Sigmoid colon (tissue), 6 donors: ENCODE measurements at regions not wholly inside any gene's neighbourhood (a gene's known extent, or its start where the extent isn't known, plus 50 kb on each side); places are given as distances from the start of the nearest gene placed in this dataset.
"Not testable (repeated sequence)": the region's sequence is repeated elsewhere in the genome, so short reads cannot be mapped to it uniquely, and the experiment has no call there.

Experiments used
- DNase-seq: peaks from one replicate; pipeline ENCODE4 v3.0.0-alpha.2; 2019
- H3K27ac ChIP-seq, 4 donors: fragments of 200-600 bp; sonication (generic); one replicate each; pipeline ENCODE4 v1.5.1; 2016 to 2019; ENCODE audit warnings: mild to moderate bottlenecking in 1 of 4
- H3K27me3 ChIP-seq, 3 donors: fragments of 200-600 bp; sonication (generic); one replicate each; pipeline ENCODE4 v1.5.1; 2019; ENCODE audit warnings: mild to moderate bottlenecking in 1 of 3
- H3K36me3 ChIP-seq, 4 donors: fragments of 200-600 bp; sonication (generic); one replicate each; pipeline ENCODE4 v1.5.1; 2016 to 2019
- H3K4me1 ChIP-seq, 4 donors: fragments of 200-600 bp; sonication (generic); one replicate each; pipeline ENCODE4 v1.5.1; 2017 to 2019
- H3K4me3 ChIP-seq, 4 donors: fragments of 200-600 bp; sonication (generic); one replicate each; pipeline ENCODE4 v1.5.1; 2017 to 2019; ENCODE audit warnings: mild to moderate bottlenecking in 2 of 4, moderate library complexity in 1 of 4
- H3K9me3 ChIP-seq, 4 donors: fragments of 200-600 bp in 3 of 4; sonication (generic) in 3 of 4; one replicate each; pipeline versions ENCODE4 v1.5.1 to v1.6.1; 2013 to 2019
- EP300 ChIP-seq, 4 donors: sonication (generic); formaldehyde crosslinking; IDR thresholded peaks; one replicate each; pipeline ENCODE4 v1.6.1; 2017; ENCODE audit warnings: antibody characterized with exemption in 4 of 4
- POLR2A ChIP-seq, 2 donors: fragments of 450-650 bp; IDR thresholded peaks; one replicate each; pipeline ENCODE4 v1.6.1; 2016; ENCODE audit warnings: antibody characterized with exemption in 2 of 2, mild to moderate bottlenecking in 2 of 2, moderate library complexity in 2 of 2
- POLR2AphosphoS5 ChIP-seq, 4 donors: sonication (generic); formaldehyde crosslinking; IDR thresholded peaks; one replicate each; pipeline ENCODE4 v1.6.1; 2017; ENCODE audit warnings: antibody characterized with exemption in 4 of 4
- WGBS, 2 donors: extraction: QIAGEN DNeasy Blood & Tissue Kit; methylation state at CpG; one replicate each; pipeline ENCODE4 v1.1.7; 2013; 5-methylcytosine and 5-hydroxymethylcytosine counted together
- intact Hi-C: fragments of 100-400 bp; cut with DNase I; formaldehyde crosslinking; loops from one replicate; pipeline ENCODE4 v1.15.1; 2023
- TF ChIP-seq, protein P1 (sequence below), 4 experiments: fragments of 450-650 bp in 3 of 4; fragments of 200-600 bp in 1 of 4; IDR thresholded peaks; one replicate each; pipeline ENCODE4 v1.5.1; 2016 to 2019; ENCODE audit warnings: antibody characterized with exemption in 4 of 4, mild to moderate bottlenecking in 3 of 4, moderate library complexity in 2 of 4
- donor health status: healthy with polysubstance abuse.
- donor health status: healthy.

DNA sequence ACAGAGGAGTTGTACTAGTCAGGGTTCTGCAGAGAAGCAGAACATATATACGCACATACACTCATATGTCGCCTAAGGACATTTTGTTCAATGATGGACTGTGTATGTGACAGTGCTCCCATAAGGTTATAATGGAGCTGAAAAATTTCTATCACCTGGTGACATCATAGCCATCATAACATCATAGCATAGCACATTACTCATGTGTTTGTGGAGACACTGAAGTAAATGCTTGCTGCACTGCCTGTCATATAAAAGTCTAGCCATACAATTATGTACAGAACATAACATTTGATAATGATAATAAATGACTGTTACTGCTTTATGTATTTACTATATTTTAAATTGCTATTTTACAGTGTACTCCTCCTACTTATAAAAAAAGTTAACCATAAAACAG, 83.1 kb downstream of the TSN start:
- TF ChIP-seq, protein P1, sequence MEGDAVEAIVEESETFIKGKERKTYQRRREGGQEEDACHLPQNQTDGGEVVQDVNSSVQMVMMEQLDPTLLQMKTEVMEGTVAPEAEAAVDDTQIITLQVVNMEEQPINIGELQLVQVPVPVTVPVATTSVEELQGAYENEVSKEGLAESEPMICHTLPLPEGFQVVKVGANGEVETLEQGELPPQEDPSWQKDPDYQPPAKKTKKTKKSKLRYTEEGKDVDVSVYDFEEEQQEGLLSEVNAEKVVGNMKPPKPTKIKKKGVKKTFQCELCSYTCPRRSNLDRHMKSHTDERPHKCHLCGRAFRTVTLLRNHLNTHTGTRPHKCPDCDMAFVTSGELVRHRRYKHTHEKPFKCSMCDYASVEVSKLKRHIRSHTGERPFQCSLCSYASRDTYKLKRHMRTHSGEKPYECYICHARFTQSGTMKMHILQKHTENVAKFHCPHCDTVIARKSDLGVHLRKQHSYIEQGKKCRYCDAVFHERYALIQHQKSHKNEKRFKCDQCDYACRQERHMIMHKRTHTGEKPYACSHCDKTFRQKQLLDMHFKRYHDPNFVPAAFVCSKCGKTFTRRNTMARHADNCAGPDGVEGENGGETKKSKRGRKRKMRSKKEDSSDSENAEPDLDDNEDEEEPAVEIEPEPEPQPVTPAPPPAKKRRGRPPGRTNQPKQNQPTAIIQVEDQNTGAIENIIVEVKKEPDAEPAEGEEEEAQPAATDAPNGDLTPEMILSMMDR (IDR thresholded peaks at IDR 0.05): no peak
- no peak for TF ChIP-seq EP300 (IDR thresholded peaks at IDR 0.05)
- H3K27me3 ChIP-seq: peaks cover 0 to 3% (median 0%) of the 10 kb centered on the region in 3 donors
- no peak overlapping the region for H3K4me3 ChIP-seq
- H3K27ac ChIP-seq: no peak overlapping the region
- intact Hi-C loops: no loop called here
- H3K36me3 ChIP-seq: no peaks in the 10 kb centered on the region
- no peaks in the 10 kb centered on the region for H3K4me1 ChIP-seq
- 26 to 70% methylated on average over 2 of the region's 2 CpGs for WGBS, 2 donors
- no peaks in the 10 kb centered on the region for H3K9me3 ChIP-seq
- DNase-seq: no peak

DNA sequence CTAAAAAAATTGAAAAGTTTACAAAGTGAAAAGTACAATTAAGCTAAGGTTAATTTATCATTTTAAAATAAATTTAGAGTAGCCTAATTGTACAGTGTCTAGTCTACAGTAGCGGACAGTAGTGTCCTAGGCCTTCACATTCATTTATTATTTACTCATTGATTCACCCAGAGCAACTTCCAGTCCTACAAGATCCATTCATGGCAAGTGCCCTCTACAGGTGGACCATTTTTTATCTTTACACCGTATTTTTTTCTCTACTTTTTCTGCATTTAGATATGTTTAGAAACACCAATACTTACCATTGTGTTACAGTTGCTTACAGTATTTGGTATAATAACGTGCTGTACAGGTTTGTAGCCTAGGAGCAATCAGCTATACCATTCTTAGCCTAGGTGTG, 84.1 kb downstream of the TSN start:
- Histone ChIP-seq H3K4me3 (no peak overlapping the region), H3K27ac (no peak overlapping the region), H3K4me1 (no peaks in the 10 kb centered on the region), H3K9me3 (no peaks in the 10 kb centered on the region), H3K27me3 (peaks cover 0 to 3% (median 0%) of the 10 kb centered on the region in 3 donors), H3K36me3 (no peaks in the 10 kb centered on the region)
- TF ChIP-seq POLR2AphosphoS5 (IDR thresholded peaks at IDR 0.05): no peak
- TF ChIP-seq POLR2A (IDR thresholded peaks at IDR 0.05): no peak
- TF ChIP-seq, protein P1 (IDR thresholded peaks at IDR 0.05): no peak
- TF ChIP-seq EP300 (IDR thresholded peaks at IDR 0.05): no peak
- intact Hi-C loops: no loop called here
- 86 to 90% methylated on average over 3 of the region's 3 CpGs for WGBS, 2 donors
- no peak for DNase-seq

GRCh38 chr2:121849236-121849635, 93.8 kb downstream of the TSN start:
- WGBS, 2 donors: 71 to 75% methylated on average over 2 of the region's 2 CpGs
- TF ChIP-seq EP300 (IDR thresholded peaks at IDR 0.05) (no peak), POLR2A (IDR thresholded peaks at IDR 0.05) (no peak), POLR2AphosphoS5 (IDR thresholded peaks at IDR 0.05) (no peak)
- TF ChIP-seq, protein P1 (IDR thresholded peaks at IDR 0.05): no peak
- Histone ChIP-seq H3K4me1 (no peaks in the 10 kb centered on the region), H3K27ac (no peak overlapping the region), H3K4me3 (no peak overlapping the region), H3K36me3 (no peaks in the 10 kb centered on the region), H3K9me3 (no peaks in the 10 kb centered on the region), H3K27me3 (no peaks in the 10 kb centered on the region)
- DNase-seq: no peak
- intact Hi-C loops: no loop called here

GRCh38 chr2:121853149-121853548, 97.7 kb downstream of the TSN start:
- 84 to 89% methylated on average over 1 of the region's 1 CpG for WGBS, 2 donors
- H3K4me1 ChIP-seq, intact Hi-C loops: not testable (repeated sequence)

GRCh38 chr2:121855510-121855909, 100.1 kb downstream of the TSN start:
- Histone ChIP-seq H3K27me3 (peaks cover 0 to 3% (median 0%) of the 10 kb centered on the region in 3 donors), H3K27ac (no peak overlapping the region), H3K9me3 (no peaks in the 10 kb centered on the region), H3K4me1 (no peaks in the 10 kb centered on the region), H3K4me3 (no peak overlapping the region), H3K36me3 (no peaks in the 10 kb centered on the region)
- WGBS, 2 donors: 66 to 67% methylated on average over 4 of the region's 4 CpGs
- DNase-seq: no peak
- no peak for TF ChIP-seq POLR2A (IDR thresholded peaks at IDR 0.05)
- TF ChIP-seq EP300 (IDR thresholded peaks at IDR 0.05): no peak
- TF ChIP-seq, protein P1 (IDR thresholded peaks at IDR 0.05): no peak
- TF ChIP-seq POLR2AphosphoS5 (IDR thresholded peaks at IDR 0.05): no peak
- intact Hi-C loops: no loop called here

More at GRCh38 chr2:121853149-121853548, 97.7 kb downstream of the TSN start:
- H3K9me3 ChIP-seq, H3K27me3 ChIP-seq, DNase-seq, H3K36me3 ChIP-seq, H3K4me3 ChIP-seq, H3K27ac ChIP-seq: not testable (repeated sequence)
